Subcutaneous abdominal adipose tissue (tissue), 5 donors: ENCODE measurements at regions not wholly inside any gene's neighbourhood (a gene's known extent, or its start where the extent isn't known, plus 50 kb on each side); places are given as distances from the start of the nearest gene placed in this dataset.

ENCODE experiments used
- H3K27ac ChIP-seq: one replicate; pipeline ENCODE4 v1.7.0; 2013; ENCODE audit warnings: low read depth, mild to moderate bottlenecking, inconsistent platforms, low read length, moderate library complexity
- H3K27me3 ChIP-seq, 5 donors: one replicate each; pipeline ENCODE4 v1.7.0; 2013; ENCODE audit warnings: low read length in 5 of 5, inconsistent platforms in 1 of 5; ENCODE audit not compliant: control insufficient read depth in 5 of 5, insufficient read depth in 4 of 5
- H3K36me3 ChIP-seq, 5 donors: one replicate each; pipeline ENCODE4 v1.7.0; 2013; ENCODE audit warnings: low read length in 5 of 5; ENCODE audit not compliant: control insufficient read depth in 5 of 5, insufficient read depth in 5 of 5
- H3K4me1 ChIP-seq, 5 donors: one replicate each; pipeline ENCODE4 v1.7.0; 2013; ENCODE audit warnings: low read length in 5 of 5, mild to moderate bottlenecking in 3 of 5, moderate library complexity in 1 of 5; ENCODE audit not compliant: control insufficient read depth in 5 of 5, insufficient read depth in 5 of 5
- H3K4me3 ChIP-seq, 5 donors: one replicate each; pipeline ENCODE4 v1.7.0; 2013; ENCODE audit warnings: low read length in 5 of 5, low read depth in 1 of 5
- H3K9ac ChIP-seq, 5 donors: one replicate each; pipeline ENCODE4 v1.7.0; 2013; ENCODE audit warnings: low read length in 5 of 5, mild to moderate bottlenecking in 4 of 5, moderate library complexity in 3 of 5
- H3K9me3 ChIP-seq, 5 donors: one replicate each; pipeline ENCODE4 v1.7.0; 2013; ENCODE audit warnings: low read length in 5 of 5; ENCODE audit not compliant: control insufficient read depth in 5 of 5
- donor health status: healthy.
- donor health status: healthy.
- donor health status: healthy.
- donor health status: healthy.
- donor health status: healthy.

- Histone ChIP-seq H3K9me3 (peaks cover 0 to under 1% (median 0%) of the 10 kb centered on the region in 5 donors), H3K27me3 (no peaks in the 10 kb centered on the region), H3K9ac (no peak overlapping the region), H3K27ac (no peak overlapping the region), H3K4me3 (no peak overlapping the region), H3K4me1 (no peaks in the 10 kb centered on the region), H3K36me3 (no peaks in the 10 kb centered on the region)
These were observed 448.2 kb downstream of the KCTD12 start for GRCh38 chr13:76438050-76438449.

DNA sequence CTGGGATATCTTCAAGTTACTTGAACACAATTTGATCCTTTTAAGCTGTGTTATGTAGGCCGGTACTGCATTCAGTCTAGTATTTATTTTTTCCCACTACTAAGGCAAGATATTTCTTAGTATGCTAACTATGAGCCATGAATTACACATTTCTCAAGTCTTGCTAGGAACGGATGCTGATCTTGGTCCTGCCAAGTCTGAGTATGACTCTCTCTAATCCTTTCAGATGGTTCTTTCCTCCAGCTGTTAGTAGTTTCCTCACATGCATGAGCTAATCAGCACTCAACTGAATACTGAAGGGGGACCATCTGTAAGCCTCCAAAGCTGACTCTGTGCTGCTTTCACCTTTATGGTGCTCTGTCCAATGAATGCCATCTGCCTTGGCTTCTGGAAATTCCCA is 460.3 kb downstream of the KCTD12 start:
- Histone ChIP-seq H3K27me3 (no peaks in the 10 kb centered on the region), H3K4me3 (no peak overlapping the region), H3K4me1 (no peaks in the 10 kb centered on the region), H3K36me3 (no peaks in the 10 kb centered on the region), H3K9me3 (no peaks in the 10 kb centered on the region), H3K9ac (no peak overlapping the region), H3K27ac (no peak overlapping the region)

GRCh38 chr13:76421011-76421410 is 465.2 kb downstream of the KCTD12 start:
- H3K27ac ChIP-seq, result no peak overlapping the region
- no peaks in the 10 kb centered on the region for H3K4me1 ChIP-seq
- no peaks in the 10 kb centered on the region for H3K36me3 ChIP-seq
- no peak overlapping the region for H3K9ac ChIP-seq
- no peak overlapping the region for H3K4me3 ChIP-seq
- no peaks in the 10 kb centered on the region for H3K27me3 ChIP-seq
- H3K9me3 ChIP-seq, result no peaks in the 10 kb centered on the region

DNA sequence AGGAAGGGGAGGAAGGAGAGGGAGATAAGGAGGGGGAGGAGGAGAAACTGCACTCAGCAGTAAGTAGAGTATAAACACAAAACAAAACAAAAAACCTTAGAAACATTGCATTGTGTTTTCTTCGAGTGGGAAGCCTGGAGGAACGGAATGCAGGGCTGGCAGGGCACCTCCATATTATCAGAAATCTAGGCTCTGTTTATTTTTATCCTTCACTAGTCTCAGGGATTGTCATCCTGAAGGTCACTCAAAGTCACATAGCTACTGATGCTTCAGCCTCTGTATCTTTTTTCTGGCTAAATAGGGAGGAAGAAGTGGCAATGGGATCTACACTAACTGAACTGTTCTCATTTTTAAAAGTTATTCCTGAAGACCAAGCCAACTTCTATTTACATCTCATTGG is 467.8 kb downstream of the KCTD12 start:
- H3K36me3 ChIP-seq, result no peaks in the 10 kb centered on the region
- no peaks in the 10 kb centered on the region for H3K4me1 ChIP-seq
- H3K27ac ChIP-seq, result no peak overlapping the region
- no peak overlapping the region for H3K4me3 ChIP-seq
- H3K9ac ChIP-seq, result no peak overlapping the region
- H3K9me3 ChIP-seq, result no peaks in the 10 kb centered on the region
- H3K27me3 ChIP-seq, result no peaks in the 10 kb centered on the region

GRCh38 chr13:76414320-76414719 is 471.9 kb downstream of the KCTD12 start:
- Histone ChIP-seq H3K9me3 (no peaks in the 10 kb centered on the region), H3K4me1 (no peaks in the 10 kb centered on the region), H3K9ac (no peak overlapping the region), H3K4me3 (no peak overlapping the region), H3K27ac (no peak overlapping the region), H3K36me3 (no peaks in the 10 kb centered on the region), H3K27me3 (no peaks in the 10 kb centered on the region)

DNA sequence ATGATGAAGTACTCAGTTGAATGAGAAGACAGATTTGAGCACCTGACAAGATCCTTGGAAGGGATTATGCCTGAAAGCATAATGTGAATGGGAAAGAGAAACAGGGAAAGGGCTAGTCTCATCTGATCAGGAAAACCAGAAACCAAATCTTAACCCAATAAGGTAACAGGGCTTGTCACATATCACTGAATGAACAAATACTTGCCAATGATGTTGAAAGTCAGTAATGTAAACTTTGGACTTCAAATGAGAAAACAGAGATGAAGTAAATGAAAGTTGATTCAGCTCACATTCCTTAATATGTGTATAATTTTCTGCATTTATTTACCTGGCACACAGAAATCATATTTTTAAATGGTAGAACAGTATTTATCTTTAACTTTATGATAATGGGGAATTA is 480.0 kb downstream of the KCTD12 start:
- no peaks in the 10 kb centered on the region for H3K9me3 ChIP-seq
- no peaks in the 10 kb centered on the region for H3K4me1 ChIP-seq
- H3K4me3 ChIP-seq, result no peak overlapping the region
- H3K27me3 ChIP-seq, result no peaks in the 10 kb centered on the region
- H3K36me3 ChIP-seq, result no peaks in the 10 kb centered on the region
- H3K9ac ChIP-seq, result no peak overlapping the region
- H3K27ac ChIP-seq, result no peak overlapping the region

- Histone ChIP-seq H3K36me3 (no peaks in the 10 kb centered on the region), H3K4me1 (no peaks in the 10 kb centered on the region), H3K27ac (no peak overlapping the region), H3K9me3 (no peaks in the 10 kb centered on the region), H3K9ac (no peak overlapping the region), H3K27me3 (no peaks in the 10 kb centered on the region), H3K4me3 (no peak overlapping the region)
These were observed 487.8 kb downstream of the KCTD12 start for GRCh38 chr13:76398425-76398824.

GRCh38 chr13:76397413-76397812 is 488.8 kb downstream of the KCTD12 start:
- H3K4me1 ChIP-seq, result no peaks in the 10 kb centered on the region
- no peak overlapping the region for H3K4me3 ChIP-seq
- H3K36me3 ChIP-seq, result no peaks in the 10 kb centered on the region
- no peak overlapping the region for H3K27ac ChIP-seq
- no peaks in the 10 kb centered on the region for H3K9me3 ChIP-seq
- H3K9ac ChIP-seq, result no peak overlapping the region
- no peaks in the 10 kb centered on the region for H3K27me3 ChIP-seq

- H3K9ac ChIP-seq, result no peak overlapping the region
These were observed 496.9 kb downstream of the KCTD12 start for GRCh38 chr13:76389321-76389720.

DNA sequence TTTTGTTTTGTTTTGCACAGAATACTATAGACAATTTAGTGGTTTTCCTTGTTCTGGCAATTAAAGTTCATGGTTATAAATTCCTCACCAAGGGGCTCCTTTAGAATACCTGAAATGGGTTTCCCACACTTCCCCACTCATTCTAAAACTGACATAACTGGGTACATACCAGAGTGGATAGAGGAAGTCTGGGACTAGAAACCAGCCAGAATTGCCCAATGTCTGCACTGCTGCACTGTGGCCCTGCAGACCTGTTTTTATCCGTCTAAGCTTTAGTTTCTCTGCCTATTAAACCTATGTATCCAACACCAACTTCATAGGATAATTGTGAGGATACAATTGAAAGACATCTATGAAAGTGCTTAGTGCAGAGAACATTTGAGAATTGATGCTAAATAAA is 498.6 kb downstream of the KCTD12 start:
- H3K27me3 ChIP-seq, result no peaks in the 10 kb centered on the region
- H3K9me3 ChIP-seq, result no peaks in the 10 kb centered on the region
- no peak overlapping the region for H3K27ac ChIP-seq
- H3K9ac ChIP-seq, result no peak overlapping the region
- peaks cover 0 to 12% (median 0%) of the 10 kb centered on the region in 5 donors for H3K4me1 ChIP-seq
- no peaks in the 10 kb centered on the region for H3K36me3 ChIP-seq
- H3K4me3 ChIP-seq, result no peak overlapping the region

More at GRCh38 chr13:76389321-76389720, 496.9 kb downstream of the KCTD12 start:
- H3K27me3 ChIP-seq, result no peaks in the 10 kb centered on the region
- H3K4me3 ChIP-seq, result no peak overlapping the region
- no peak overlapping the region for H3K27ac ChIP-seq
- H3K4me1 ChIP-seq, result peaks cover 0 to 7% (median 0%) of the 10 kb centered on the region in 5 donors
- no peaks in the 10 kb centered on the region for H3K36me3 ChIP-seq
- H3K9me3 ChIP-seq, result no peaks in the 10 kb centered on the region

- Histone ChIP-seq H3K27ac (no peak overlapping the region), H3K4me1 (peaks cover 0 to 12% (median 0%) of the 10 kb centered on the region in 5 donors), H3K4me3 (no peak overlapping the region), H3K9ac (no peak overlapping the region), H3K9me3 (no peaks in the 10 kb centered on the region), H3K36me3 (no peaks in the 10 kb centered on the region), H3K27me3 (no peaks in the 10 kb centered on the region)
These were observed 499.9 kb downstream of the KCTD12 start for GRCh38 chr13:76386321-76386720.
